CD14-positive monocyte (primary cell): ENCODE measurements at regions not wholly inside any gene's neighbourhood (a gene's known extent, or its start where the extent isn't known, plus 50 kb on each side); places are given as distances from the start of the nearest gene placed in this dataset.
A peak's percentile ranks its signal among the peaks of the same experiment; 100 is the strongest.

Source experiments
- DNase-seq, 3 donors: peaks; one replicate each; pipeline ENCODE4 v3.0.0-alpha.2; 2011 to 2022
- H2AFZ ChIP-seq: 2 replicates; pipeline ENCODE4 v1.6.0; 2012; ENCODE audit warnings: mild to moderate bottlenecking, low read depth, low read length, inconsistent platforms; ENCODE audit not compliant: insufficient read depth, poor library complexity, severe bottlenecking
- H3K27ac ChIP-seq, 2 donors: 1 replicate in 1 of 2; 2 replicates in 1 of 2; pipeline ENCODE4 v1.5.1; 2012 to 2013; ENCODE audit warnings: low read length in 2 of 2, control low read depth in 1 of 2, inconsistent platforms in 1 of 2, low read depth in 1 of 2, mild to moderate bottlenecking in 1 of 2
- H3K27me3 ChIP-seq, 2 donors: one replicate each; pipeline versions ENCODE4 v1.6.0 to v1.6.1; 2011 to 2013; ENCODE audit warnings: low read length in 2 of 2; ENCODE audit not compliant: control insufficient read depth in 2 of 2, insufficient read depth in 2 of 2
- H3K36me3 ChIP-seq, 2 donors: replicated peaks in 1 of 2; 1 replicate in 1 of 2; 2 replicates in 1 of 2; pipeline versions ENCODE4 v1.5.1 to v1.6.1; 2012 to 2013; ENCODE audit warnings: low read length in 2 of 2, control low read depth in 1 of 2, inconsistent platforms in 1 of 2, mild to moderate bottlenecking in 1 of 2; ENCODE audit not compliant: insufficient read depth in 2 of 2, control insufficient read depth in 1 of 2
- H3K4me1 ChIP-seq, 2 donors: 1 replicate in 1 of 2; 2 replicates in 1 of 2; pipeline versions ENCODE4 v1.5.1 to v1.6.1; 2012 to 2013; ENCODE audit warnings: low read length in 2 of 2, control low read depth in 1 of 2, inconsistent platforms in 1 of 2, mild to moderate bottlenecking in 1 of 2, moderate library complexity in 1 of 2; ENCODE audit not compliant: insufficient read depth in 2 of 2, control insufficient read depth in 1 of 2
- H3K4me2 ChIP-seq: replicated peaks from 2 replicates; pipeline ENCODE3; 2012; ENCODE audit warnings: low read length, moderate library complexity, mild to moderate bottlenecking; ENCODE audit not compliant: poor library complexity, severe bottlenecking; ENCODE audit errors: extremely low read depth
- H3K4me3 ChIP-seq, 3 experiments: fragments of 200-600 bp in 1 of 3; sonication (generic) in 1 of 3; replicated peaks in 1 of 3; 1 replicate in 2 of 3; 2 replicates in 1 of 3; pipeline ENCODE4 v1.5.1; 2011 to 2013; ENCODE audit warnings: low read length in 3 of 3, mild to moderate bottlenecking in 3 of 3, control low read depth in 2 of 3, low read depth in 2 of 3, inconsistent platforms in 1 of 3, moderate library complexity in 1 of 3
- H3K79me2 ChIP-seq: 2 replicates; pipeline ENCODE4 v1.6.0; 2012; ENCODE audit warnings: mild to moderate bottlenecking, control low read depth, inconsistent platforms, low read length, moderate library complexity; ENCODE audit not compliant: insufficient read depth
- H3K9ac ChIP-seq: 2 replicates; pipeline ENCODE4 v1.6.0; 2017; ENCODE audit warnings: low read length, mild to moderate bottlenecking; ENCODE audit not compliant: insufficient read depth, poor library complexity, severe bottlenecking
- H3K9me3 ChIP-seq, 2 donors: replicated peaks in 1 of 2; 1 replicate in 1 of 2; 2 replicates in 1 of 2; pipeline versions ENCODE4 v1.5.1 to v1.6.1; 2012 to 2013; ENCODE audit warnings: low read length in 2 of 2, control low read depth in 1 of 2; ENCODE audit not compliant: control insufficient read depth in 1 of 2, insufficient read depth in 1 of 2
- H4K20me1 ChIP-seq: 2 replicates; pipeline ENCODE4 v1.6.0; 2012; ENCODE audit warnings: mild to moderate bottlenecking, low read length, control low read depth, moderate library complexity; ENCODE audit not compliant: insufficient read depth
- H3K27ac Mint-ChIP-seq, 7 donors: one replicate each; pipeline ENCODE4 v1.8.0; 2020; ENCODE audit warnings: mild to moderate bottlenecking in 7 of 7, mixed read lengths in 7 of 7, moderate library complexity in 6 of 7, inconsistent platforms in 2 of 7
- H3K27me3 Mint-ChIP-seq, 3 donors: one replicate each; pipeline ENCODE4 v1.8.0; 2021 to 2022; ENCODE audit warnings: low read depth in 3 of 3, mild to moderate bottlenecking in 3 of 3, mixed read lengths in 3 of 3, moderate library complexity in 3 of 3, inconsistent platforms in 1 of 3
- H3K36me3 Mint-ChIP-seq, 2 donors: one replicate each; pipeline ENCODE4 v1.8.0; 2020; ENCODE audit warnings: mixed read lengths in 2 of 2, inconsistent platforms in 1 of 2, mild to moderate bottlenecking in 1 of 2
- H3K4me1 Mint-ChIP-seq: one replicate; pipeline ENCODE4 v1.8.0; 2020; ENCODE audit warnings: mild to moderate bottlenecking, mixed read lengths
- H3K4me3 Mint-ChIP-seq, 2 donors: one replicate each; pipeline ENCODE4 v1.8.0; 2020; ENCODE audit warnings: mild to moderate bottlenecking in 2 of 2, mixed read lengths in 2 of 2, moderate library complexity in 1 of 2
- H3K9me3 Mint-ChIP-seq, 7 donors: one replicate each; pipeline ENCODE4 v1.8.0; 2020 to 2022; ENCODE audit warnings: mixed read lengths in 7 of 7, mild to moderate bottlenecking in 6 of 7, moderate library complexity in 6 of 7, inconsistent platforms in 2 of 7
- WGBS: methylation state at CpG from one replicate; pipeline ENCODE4 v1.1.5; 2013; ENCODE audit warnings: missing lambda C conversion rate; ENCODE audit not compliant: insufficient coverage; 5-methylcytosine and 5-hydroxymethylcytosine counted together
- intact Hi-C, 2 donors: fragments of 100-400 bp; cut with micrococcal nuclease; formaldehyde crosslinking; loops; one replicate each; pipeline versions ENCODE4 v1.15.0 to v1.15.1; 2023
- TF ChIP-seq, protein P1 (sequence below): fragments of 200-600 bp; IDR thresholded peaks from one replicate; pipeline ENCODE4 v1.8.0; 2022; ENCODE audit warnings: antibody characterized with exemption, mild to moderate bottlenecking

DNA sequence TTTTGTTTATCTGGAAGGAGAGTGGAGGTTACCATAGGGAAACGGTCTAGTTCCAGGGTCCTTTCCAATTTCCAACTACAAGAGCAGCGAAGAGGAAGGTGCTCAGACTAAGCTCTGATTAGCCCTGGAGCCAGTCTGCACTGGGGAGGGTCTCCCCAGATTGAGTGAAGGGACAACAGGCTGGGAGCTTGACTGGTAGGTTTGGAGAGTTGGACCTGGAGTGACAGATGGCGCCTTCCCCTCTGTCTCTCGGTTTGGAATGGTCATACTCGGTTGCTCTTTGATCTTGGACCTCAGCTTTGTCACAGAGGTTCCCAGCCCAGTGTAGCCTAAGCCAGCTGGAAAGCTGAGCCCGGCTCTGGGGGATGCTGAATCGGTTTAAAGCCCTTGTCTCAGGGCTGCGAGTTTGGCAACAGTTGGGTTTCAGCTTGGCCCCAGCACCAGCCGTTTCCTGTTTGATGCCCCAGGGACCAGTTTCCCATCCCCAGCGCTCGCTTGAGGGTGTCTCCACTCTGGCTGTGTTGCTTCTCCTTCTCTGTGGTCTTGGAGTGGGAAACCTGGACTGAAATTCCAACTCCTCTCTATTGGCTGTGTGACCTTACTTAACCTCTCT is 53.1 kb upstream of the ULK4 start:
- 3% methylated on average over 8 of the region's 11 CpGs for WGBS
- peak overlapping the region; percentile 66 for H2AFZ ChIP-seq
- H3K9me3 Mint-ChIP-seq: no peaks in the 10 kb centered on the region
- peaks cover 64% of the 10 kb centered on the region for H3K79me2 ChIP-seq
- peaks cover 1 to 9% of the 10 kb centered on the region in 2 donors for H3K36me3 Mint-ChIP-seq
- no peaks in the 10 kb centered on the region for H3K9me3 ChIP-seq
- H3K4me1 Mint-ChIP-seq: peaks cover 43% of the 10 kb centered on the region
- H3K4me3 Mint-ChIP-seq: peak overlapping the region; percentile 88 to 97
- H3K9ac ChIP-seq: peak overlapping the region; percentile 94
- TF ChIP-seq, protein P1, sequence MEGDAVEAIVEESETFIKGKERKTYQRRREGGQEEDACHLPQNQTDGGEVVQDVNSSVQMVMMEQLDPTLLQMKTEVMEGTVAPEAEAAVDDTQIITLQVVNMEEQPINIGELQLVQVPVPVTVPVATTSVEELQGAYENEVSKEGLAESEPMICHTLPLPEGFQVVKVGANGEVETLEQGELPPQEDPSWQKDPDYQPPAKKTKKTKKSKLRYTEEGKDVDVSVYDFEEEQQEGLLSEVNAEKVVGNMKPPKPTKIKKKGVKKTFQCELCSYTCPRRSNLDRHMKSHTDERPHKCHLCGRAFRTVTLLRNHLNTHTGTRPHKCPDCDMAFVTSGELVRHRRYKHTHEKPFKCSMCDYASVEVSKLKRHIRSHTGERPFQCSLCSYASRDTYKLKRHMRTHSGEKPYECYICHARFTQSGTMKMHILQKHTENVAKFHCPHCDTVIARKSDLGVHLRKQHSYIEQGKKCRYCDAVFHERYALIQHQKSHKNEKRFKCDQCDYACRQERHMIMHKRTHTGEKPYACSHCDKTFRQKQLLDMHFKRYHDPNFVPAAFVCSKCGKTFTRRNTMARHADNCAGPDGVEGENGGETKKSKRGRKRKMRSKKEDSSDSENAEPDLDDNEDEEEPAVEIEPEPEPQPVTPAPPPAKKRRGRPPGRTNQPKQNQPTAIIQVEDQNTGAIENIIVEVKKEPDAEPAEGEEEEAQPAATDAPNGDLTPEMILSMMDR: no peak
- peak overlapping the region; percentile 64 to 89 for H3K27ac ChIP-seq
- H3K36me3 ChIP-seq: peaks cover 0 to under 1% of the 10 kb centered on the region in 2 donors
- H3K27me3 ChIP-seq: no peaks in the 10 kb centered on the region
- peak in 2 of 3 donors; percentile 27 to 33 for DNase-seq
- H4K20me1 ChIP-seq: peaks cover 55% of the 10 kb centered on the region
- peaks cover 0 to 5% (median 0%) of the 10 kb centered on the region in 3 donors for H3K27me3 Mint-ChIP-seq
- H3K27ac Mint-ChIP-seq: peak overlapping the region; percentile 87 to 94 (median 91)
- peaks cover 23 to 36% of the 10 kb centered on the region in 2 donors for H3K4me1 ChIP-seq
- H3K4me3 ChIP-seq: peak overlapping the region; percentile 74 to 93 (median 82)
- intact Hi-C loops: loop anchor here (5.0 to 10.0 kb wide), 3 partner anchors 50 to 82 kb away; partner anchors contain the start of gene ULK4 (in 1 of the 2)
- H3K4me2 ChIP-seq: peak overlapping the region; percentile 95

DNA sequence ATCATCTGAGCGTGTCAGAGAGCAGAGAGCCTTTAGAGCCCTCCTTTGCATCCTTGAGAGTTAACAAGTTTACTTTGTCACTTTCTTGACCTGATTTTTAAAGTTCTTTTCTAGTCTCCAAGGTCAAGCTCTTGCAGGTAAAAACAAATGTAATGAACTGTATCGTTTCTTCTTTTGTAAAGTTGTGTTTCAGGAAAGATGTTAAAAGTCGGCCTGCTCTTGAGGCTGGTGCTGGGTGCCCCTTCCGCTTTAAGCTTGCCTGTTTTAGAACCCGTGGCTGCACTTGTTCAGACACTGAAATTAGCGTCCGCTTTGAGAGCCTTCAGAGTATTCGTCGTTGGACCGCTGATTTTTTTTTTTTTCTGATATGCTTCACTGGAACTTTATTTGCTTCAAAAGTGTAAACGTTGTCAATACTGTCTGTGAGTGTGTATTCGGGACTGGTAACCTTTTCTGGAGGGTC is 52.6 kb upstream of the ULK4 start:
- TF ChIP-seq, protein P1: no peak
- Mint-ChIP-seq H3K9me3 (no peaks in the 10 kb centered on the region), H3K27me3 (peaks cover 0 to 5% (median 0%) of the 10 kb centered on the region in 3 donors), H3K4me1 (peaks cover 41% of the 10 kb centered on the region), H3K4me3 (peak overlapping the region; percentile 88 to 97), H3K27ac (peak overlapping the region; percentile 87 to 94 (median 91)), H3K36me3 (peaks cover 2 to 9% of the 10 kb centered on the region in 2 donors)
- Histone ChIP-seq H2AFZ (peak overlapping the region; percentile 66), H3K36me3 (peaks cover 0 to 3% of the 10 kb centered on the region in 2 donors), H3K27me3 (no peaks in the 10 kb centered on the region), H3K4me2 (peak overlapping the region; percentile 95), H3K4me1 (peaks cover 23 to 36% of the 10 kb centered on the region in 2 donors), H3K27ac (peak overlapping the region; percentile 64 to 89), H3K9ac (peak overlapping the region; percentile 94), H4K20me1 (peaks cover 49% of the 10 kb centered on the region), H3K79me2 (peaks cover 59% of the 10 kb centered on the region), H3K9me3 (no peaks in the 10 kb centered on the region), H3K4me3 (peak overlapping the region; percentile 74 to 93 (median 82))
- 0% methylated on average over 6 of the region's 12 CpGs for whole genome bisulfite sequencing
- peak in 2 of 3 donors; percentile 30 to 32 for DNase-seq
- intact Hi-C loops: loop anchor here (5.0 to 10.0 kb wide), 2 partner anchors 50 to 52 kb away; partner anchors contain the start of gene ULK4 (in 1 of the 2)
